SK-N-SH (cell line): ENCODE measurements at regions not wholly inside any gene's neighbourhood (a gene's known extent, or its start where the extent isn't known, plus 50 kb on each side); places are given as distances from the start of the nearest gene placed in this dataset.

Experiments
- CHD2 ChIP-seq: fragments of 150-350 bp; IDR thresholded peaks from 2 replicates; pipeline ENCODE4 v1.6.1; 2018; ENCODE audit warnings: low read length; ENCODE audit not compliant: partially characterized antibody
- EZH2phosphoT487 ChIP-seq: fragments of 200-600 bp; sonication (generic); IDR thresholded peaks from 2 replicates; pipeline ENCODE4 v1.6.1; 2017; ENCODE audit warnings: low read depth, mixed run types, mild to moderate bottlenecking, antibody characterized with exemption, moderate library complexity, borderline replicate concordance
- GATA2 ChIP-seq: sonication (generic); formaldehyde crosslinking; IDR thresholded peaks from 2 replicates; pipeline ENCODE4 v1.5.0; 2020; ENCODE audit warnings: mild to moderate bottlenecking, missing genetic modification reagents
- MAX ChIP-seq: IDR thresholded peaks from 2 replicates; pipeline ENCODE4 v1.4.0; 2012; ENCODE audit warnings: low read depth
- NFIC ChIP-seq: IDR thresholded peaks from 2 replicates; pipeline ENCODE4 v1.4.0; 2012; ENCODE audit warnings: borderline replicate concordance

GRCh38 chr6:25035512-25036435, 100.0 kb upstream of the RIPOR2 start:
- no peak for TF ChIP-seq MAX
- TF ChIP-seq NFIC: no peak
- TF ChIP-seq EZH2phosphoT487: no peak
- TF ChIP-seq CHD2: no peak
- TF ChIP-seq GATA2: no peak
